GM18519 (cell line): ENCODE measurements at regions not wholly inside any gene's neighbourhood (a gene's known extent, or its start where the extent isn't known, plus 50 kb on each side); places are given as distances from the start of the nearest gene placed in this dataset.
"Not testable (repeated sequence)": the region's sequence is repeated elsewhere in the genome, so short reads cannot be mapped to it uniquely, and the experiment has no call there.

Experiments used
- ATAC-seq: cut with Tn5 transposase; IDR thresholded peaks from one replicate; pipeline ENCODE4 v1.9.1; 2021; ENCODE audit warnings: mild to moderate bottlenecking, moderate library complexity; ENCODE audit not compliant: unreplicated experiment, low FRiP score

DNA sequence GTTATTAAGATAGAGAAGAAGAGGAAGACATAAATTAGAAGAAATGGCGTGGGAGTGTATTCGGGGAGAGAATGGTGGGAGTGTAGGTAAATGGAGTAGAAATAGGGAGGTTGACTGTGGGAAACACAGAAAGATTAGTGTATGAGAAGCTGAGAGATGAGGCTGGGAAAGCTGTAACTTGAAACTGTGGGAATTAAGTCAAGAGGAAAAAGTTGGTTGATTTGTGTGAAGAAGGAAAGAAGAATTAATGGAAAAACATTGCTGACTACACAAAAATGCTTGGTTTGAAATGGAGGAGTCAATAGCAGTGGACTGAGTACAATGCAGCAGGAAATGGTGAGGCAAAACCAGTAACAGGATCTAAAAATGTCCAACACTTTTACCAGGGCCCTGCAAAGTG lies 448.3 kb downstream of the PTPRC start:
- ATAC-seq = no peak

DNA sequence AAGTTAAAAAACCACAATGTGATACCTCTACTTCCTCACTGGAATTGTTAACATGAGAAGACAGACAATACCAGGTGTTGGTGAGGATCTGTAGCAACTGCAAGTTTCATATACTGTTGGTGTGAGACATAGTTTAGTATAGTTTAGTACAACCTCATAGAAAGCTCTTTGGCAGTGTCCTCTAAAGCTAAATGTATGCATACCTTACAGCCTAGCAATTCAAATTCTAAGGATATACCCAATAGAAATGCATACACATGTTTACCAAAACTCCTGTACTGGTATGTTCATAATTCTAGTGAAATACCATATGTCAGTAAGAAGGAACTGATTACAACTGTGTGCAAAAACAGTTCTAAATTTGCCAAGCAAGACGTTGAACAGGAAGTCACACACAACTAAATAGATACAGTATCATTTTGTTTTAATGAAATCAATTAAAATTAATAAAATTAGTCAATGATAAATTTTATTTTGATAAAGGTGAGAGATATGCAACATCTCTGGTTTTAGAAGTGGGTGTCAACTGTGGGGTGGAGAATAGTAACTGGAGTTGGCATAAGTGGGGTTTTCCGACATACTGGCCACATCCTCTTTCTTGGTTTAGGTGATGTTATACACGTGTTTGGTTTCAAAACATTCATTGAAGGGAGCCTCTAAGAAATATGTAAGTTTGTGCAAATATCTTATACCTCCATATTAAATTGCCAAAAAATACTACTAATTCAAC lies 450.7 kb downstream of the PTPRC start:
- peak; percentile 89 for ATAC-seq

- ATAC-seq = not testable (repeated sequence)
These were observed 456.8 kb downstream of the PTPRC start for GRCh38 chr1:199095628-199096027.

DNA sequence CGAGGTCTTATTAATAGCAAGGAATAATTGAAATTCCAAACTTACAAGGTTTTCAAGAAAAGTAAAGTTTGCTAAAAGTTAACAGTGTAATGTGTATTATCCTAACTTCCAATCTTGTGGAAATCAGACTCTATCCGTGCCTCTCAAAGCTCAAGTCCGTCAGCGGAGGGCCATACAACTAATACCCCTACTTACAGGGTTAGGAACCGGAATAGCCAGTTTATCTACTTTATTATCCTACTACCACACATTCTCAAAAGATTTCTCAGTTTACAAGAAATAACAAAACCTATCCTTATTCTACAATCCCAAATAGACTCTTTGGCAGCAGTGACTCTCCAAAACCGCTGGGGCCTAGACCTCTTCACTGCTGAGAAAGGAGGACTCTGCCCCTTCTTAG lies 457.8 kb downstream of the PTPRC start:
- ATAC-seq = no peak

- ATAC-seq = no peak
These were observed 459.6 kb downstream of the PTPRC start for GRCh38 chr1:199098468-199098867.

- no peak for ATAC-seq
These were observed 462.3 kb downstream of the PTPRC start for GRCh38 chr1:199101139-199101538.

GRCh38 chr1:199101635-199102034 lies 462.8 kb downstream of the PTPRC start:
- no peak for ATAC-seq

GRCh38 chr1:199102239-199102638 lies 463.4 kb downstream of the PTPRC start:
- no peak for ATAC-seq

GRCh38 chr1:199109160-199109559 lies 470.3 kb downstream of the PTPRC start:
- ATAC-seq = no peak

DNA sequence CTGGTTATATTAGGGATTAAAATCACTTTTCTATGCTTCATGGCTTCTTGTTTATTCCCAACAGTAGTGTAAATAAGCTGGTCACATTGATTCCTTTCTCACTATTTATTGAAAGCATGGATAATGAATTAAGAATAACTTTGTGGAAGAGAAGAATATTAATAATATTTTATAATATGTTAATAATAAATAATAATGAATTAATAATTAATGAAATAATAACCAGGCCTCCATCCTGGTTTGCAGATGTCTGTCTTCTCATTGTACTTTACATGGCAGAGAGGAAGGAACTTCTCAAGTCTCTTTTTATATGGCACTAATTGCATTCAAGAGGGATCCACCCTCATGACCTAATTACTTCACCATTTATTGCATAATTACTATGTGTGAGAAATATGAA lies 473.5 kb downstream of the PTPRC start:
- ATAC-seq = no peak

- no peak for ATAC-seq
These were observed 474.5 kb downstream of the PTPRC start for GRCh38 chr1:199113265-199113869.

DNA sequence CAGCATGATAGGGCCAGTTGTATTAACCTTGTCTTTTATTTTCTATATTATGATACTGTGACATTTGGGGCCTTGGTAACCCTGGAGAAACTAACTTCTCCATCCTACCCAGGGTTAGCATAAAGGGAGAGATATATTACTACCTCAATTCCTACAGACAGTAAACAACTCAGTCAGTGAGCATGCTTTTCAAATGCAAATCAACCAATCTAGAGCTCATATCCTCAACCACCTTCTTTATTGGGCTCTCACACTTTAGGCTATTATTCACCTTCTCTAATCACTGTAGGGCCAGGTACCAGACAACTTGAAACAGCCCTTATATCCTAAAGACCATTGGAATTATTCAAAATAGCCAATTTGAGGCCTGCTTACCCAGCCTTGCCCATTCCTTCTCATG lies 477.6 kb downstream of the PTPRC start:
- ATAC-seq = no peak

- no peak for ATAC-seq
These were observed 482.2 kb downstream of the PTPRC start for GRCh38 chr1:199121047-199121446.

DNA sequence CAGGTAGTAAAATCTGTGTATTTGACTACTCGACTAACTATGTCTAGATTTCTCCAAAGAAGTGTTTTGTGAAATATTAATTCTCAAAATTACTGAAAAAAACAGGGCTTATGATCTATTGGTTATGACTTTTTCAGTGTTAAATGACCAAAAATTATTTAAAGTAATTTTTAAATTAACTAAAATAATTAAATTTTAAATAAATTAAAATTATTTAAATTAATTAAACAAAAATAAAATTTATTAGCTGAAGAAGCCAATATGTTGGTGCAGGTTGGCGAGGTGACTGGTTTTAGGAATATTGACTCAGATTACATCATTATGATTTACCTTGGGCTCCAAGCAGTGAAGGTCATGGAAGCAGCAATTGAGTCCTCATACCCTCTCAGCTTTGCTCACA lies 483.2 kb downstream of the PTPRC start:
- no peak for ATAC-seq

GRCh38 chr1:199122532-199123311 lies 483.9 kb downstream of the PTPRC start:
- ATAC-seq = no peak

GRCh38 chr1:199123615-199124014 lies 484.8 kb downstream of the PTPRC start:
- ATAC-seq = no peak

DNA sequence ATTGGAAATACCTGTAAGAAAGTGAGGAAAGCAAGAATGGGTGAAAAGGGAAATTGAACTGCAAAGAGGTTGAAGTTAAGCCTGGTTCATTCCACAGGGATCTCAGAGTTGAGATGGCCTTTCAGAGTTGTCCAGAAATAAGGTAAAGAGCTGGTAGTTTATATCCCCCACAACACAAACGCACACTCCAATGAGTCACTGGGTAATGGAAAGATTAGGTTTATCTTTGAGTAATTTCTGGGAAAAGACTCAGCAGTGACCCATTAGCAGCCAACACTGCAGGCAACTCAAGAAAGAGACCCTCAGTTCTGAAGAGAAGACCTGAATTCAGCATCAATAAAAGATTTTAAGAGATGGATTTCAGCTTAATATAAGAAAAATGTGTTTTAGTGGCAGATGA lies 485.5 kb downstream of the PTPRC start:
- ATAC-seq = no peak

GRCh38 chr1:199129247-199129646 lies 490.4 kb downstream of the PTPRC start:
- no peak for ATAC-seq

DNA sequence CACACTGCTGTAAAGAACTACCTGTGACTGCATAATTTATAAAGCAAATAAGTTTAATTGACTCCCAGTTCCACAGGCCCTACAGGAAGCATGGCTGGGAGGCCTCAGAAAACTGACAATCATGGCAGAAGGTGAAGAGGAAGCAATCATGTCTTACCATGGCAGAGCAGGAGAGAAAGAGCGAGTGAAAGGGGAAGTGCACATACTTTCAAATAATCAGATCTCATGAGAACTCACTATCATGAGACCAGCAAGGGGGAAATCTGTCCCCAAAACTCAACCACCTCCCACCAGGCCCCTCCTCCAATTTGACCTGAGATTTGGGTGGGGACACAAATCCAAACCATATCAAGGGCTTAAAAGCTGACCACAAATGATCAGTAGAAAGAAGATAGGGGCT lies 493.2 kb downstream of the PTPRC start:
- no peak for ATAC-seq

DNA sequence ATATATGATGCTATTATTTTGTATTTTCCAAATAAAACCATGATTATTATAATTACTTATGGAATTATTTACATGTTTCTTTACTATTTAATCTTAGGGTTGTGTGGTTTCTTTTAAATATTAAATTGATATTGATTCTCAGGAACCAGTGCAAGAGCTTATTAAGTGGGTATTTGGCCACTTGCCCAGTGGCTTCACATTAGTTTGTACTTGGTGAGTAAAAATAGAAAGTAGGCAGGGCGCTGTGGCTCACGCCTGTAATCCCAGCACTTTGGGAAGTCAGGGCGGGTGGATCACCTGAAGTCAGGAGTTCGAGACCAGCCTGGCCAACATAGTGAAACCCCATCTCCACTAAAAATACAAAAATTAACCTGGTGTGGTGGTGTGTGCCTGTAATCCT lies 497.1 kb downstream of the PTPRC start:
- no peak for ATAC-seq

DNA sequence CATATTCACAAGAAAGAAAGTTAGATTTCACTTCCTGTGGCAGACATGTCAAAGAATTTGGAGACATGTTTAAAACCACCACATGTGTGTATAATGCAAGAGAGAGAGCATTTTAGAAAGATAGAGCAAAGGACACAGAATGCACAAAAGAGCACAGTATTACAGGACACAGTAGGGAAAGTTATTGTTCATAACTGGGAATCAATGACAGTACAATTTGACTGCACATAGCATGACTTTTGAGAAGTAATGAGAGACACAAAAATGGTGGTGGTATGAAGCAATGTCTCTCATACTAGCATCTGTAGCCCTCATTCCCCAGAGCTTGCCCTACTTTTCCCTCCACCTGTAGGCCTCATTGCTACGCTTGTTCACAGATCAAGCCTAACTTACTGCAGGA lies 499.2 kb downstream of the PTPRC start:
- no peak for ATAC-seq

DNA sequence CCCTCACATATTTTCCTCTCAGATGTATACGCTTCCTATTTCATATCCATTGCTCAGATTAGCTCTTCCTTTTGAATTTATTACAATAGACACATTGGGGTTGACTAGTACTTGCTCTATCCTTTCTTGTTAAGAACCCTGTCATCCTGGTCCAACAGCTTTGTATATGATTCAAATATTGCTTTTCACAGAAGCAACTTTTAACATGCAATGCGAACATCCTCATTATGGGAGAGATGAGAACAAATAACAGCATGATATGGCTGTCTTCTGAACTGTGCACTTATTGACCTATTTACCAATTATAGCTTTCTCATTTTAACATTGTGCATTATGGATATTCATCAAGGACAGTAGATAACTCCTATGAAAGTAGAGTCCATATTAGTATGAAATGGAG lies 510.8 kb downstream of the PTPRC start:
- ATAC-seq = no peak
